ENCODE measurements at regions not wholly inside any gene's neighbourhood (a gene's known extent, or its start where the extent isn't known, plus 50 kb on each side); places are given as distances from the start of the nearest gene placed in this dataset.

GRCh38 chr6:145368075-145368474 is 367.2 kb downstream of the EPM2A start:
- Mint-ChIP-seq H3K27ac (ENCODE audit: unreplicated experiment) (no peak overlapping the region), H3K4me3 (ENCODE audit: unreplicated experiment) (no peak overlapping the region), H3K36me3 (ENCODE audit: low read depth, unreplicated experiment) (no peaks in the 10 kb centered on the region), H3K4me1 (ENCODE audit: unreplicated experiment) (no peaks in the 10 kb centered on the region), H3K27me3 (ENCODE audit: unreplicated experiment) (no peaks in the 10 kb centered on the region), H3K9me3 (ENCODE audit: unreplicated experiment) (no peaks in the 10 kb centered on the region)
- TF ChIP-seq CTCF (IDR thresholded peaks at IDR 0.05; ENCODE audit: unreplicated experiment), result no peak
- no peak for DNase-seq (ENCODE audit: low spot score)

GRCh38 chr6:145370559-145370958 is 364.8 kb downstream of the EPM2A start:
- Mint-ChIP-seq H3K9me3 (ENCODE audit: unreplicated experiment) (no peaks in the 10 kb centered on the region), H3K27me3 (ENCODE audit: unreplicated experiment) (no peaks in the 10 kb centered on the region), H3K4me3 (ENCODE audit: unreplicated experiment) (no peak overlapping the region), H3K36me3 (ENCODE audit: low read depth, unreplicated experiment) (no peaks in the 10 kb centered on the region), H3K4me1 (ENCODE audit: unreplicated experiment) (no peaks in the 10 kb centered on the region), H3K27ac (ENCODE audit: unreplicated experiment) (no peak overlapping the region)
- no peak for TF ChIP-seq CTCF (IDR thresholded peaks at IDR 0.05; ENCODE audit: unreplicated experiment)
- no peak for DNase-seq (ENCODE audit: low spot score)

DNA sequence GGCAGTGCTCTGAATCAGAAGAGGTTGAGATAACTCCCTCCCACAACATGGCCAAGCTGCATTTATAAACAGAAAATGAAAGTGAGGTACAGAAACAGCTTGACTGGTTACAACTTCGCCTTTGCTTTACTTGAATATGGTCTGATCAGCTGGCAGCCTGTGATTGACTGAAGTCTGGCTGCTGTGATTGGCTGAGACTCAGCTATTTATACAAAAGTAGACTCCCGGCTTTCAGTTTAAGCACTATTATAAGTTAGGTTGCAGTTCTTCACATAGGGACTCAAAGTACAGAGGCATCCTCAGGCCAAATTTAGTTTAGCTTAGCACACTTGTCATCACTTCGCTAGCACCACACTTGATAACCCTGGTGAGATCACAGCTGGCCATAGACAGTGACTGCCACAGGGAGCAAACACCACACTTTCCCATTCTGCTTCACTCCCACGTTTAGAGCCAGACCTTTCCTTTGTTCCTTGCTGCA is 362.6 kb downstream of the EPM2A start:
- H3K27me3 Mint-ChIP-seq (ENCODE audit: unreplicated experiment), result peaks cover 1% of the 10 kb centered on the region
- peaks cover 3% of the 10 kb centered on the region for H3K36me3 Mint-ChIP-seq (ENCODE audit: low read depth, unreplicated experiment)
- H3K4me3 Mint-ChIP-seq (ENCODE audit: unreplicated experiment), result no peak overlapping the region
- no peak overlapping the region for H3K27ac Mint-ChIP-seq (ENCODE audit: unreplicated experiment)
- peaks cover 5% of the 10 kb centered on the region for H3K9me3 Mint-ChIP-seq (ENCODE audit: unreplicated experiment)
- no peaks in the 10 kb centered on the region for H3K4me1 Mint-ChIP-seq (ENCODE audit: unreplicated experiment)
- no peak for DNase-seq (ENCODE audit: low spot score)
- no peak for TF ChIP-seq CTCF (IDR thresholded peaks at IDR 0.05; ENCODE audit: unreplicated experiment)

- Mint-ChIP-seq H3K27ac (ENCODE audit: unreplicated experiment) (no peak overlapping the region), H3K27me3 (ENCODE audit: unreplicated experiment) (peaks cover 1% of the 10 kb centered on the region), H3K4me3 (ENCODE audit: unreplicated experiment) (no peak overlapping the region), H3K36me3 (ENCODE audit: low read depth, unreplicated experiment) (peaks cover 3% of the 10 kb centered on the region), H3K4me1 (ENCODE audit: unreplicated experiment) (no peaks in the 10 kb centered on the region), H3K9me3 (ENCODE audit: unreplicated experiment) (peaks cover 6% of the 10 kb centered on the region)
- DNase-seq (ENCODE audit: low spot score), result no peak
- TF ChIP-seq CTCF (IDR thresholded peaks at IDR 0.05; ENCODE audit: unreplicated experiment), result no peak
These were observed 361.5 kb downstream of the EPM2A start for GRCh38 chr6:145373826-145374225.

DNA sequence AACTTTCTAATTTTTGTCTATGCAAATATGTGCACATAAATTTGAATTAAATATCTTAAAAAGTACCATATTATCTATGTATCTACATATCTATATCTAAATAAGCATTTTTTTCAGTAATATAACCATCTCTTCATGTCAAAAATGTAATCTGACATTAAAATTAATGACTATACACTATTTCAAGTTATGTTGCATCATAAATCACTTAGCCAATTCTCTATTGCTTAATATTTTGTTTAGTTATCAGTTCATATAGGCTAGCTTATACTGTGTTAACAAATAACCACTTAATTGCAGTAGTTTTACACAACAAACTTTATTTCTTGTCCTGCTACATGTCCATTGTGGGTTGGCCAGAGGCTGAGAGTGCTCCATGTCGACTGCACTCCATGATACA is 360.8 kb downstream of the EPM2A start:
- Mint-ChIP-seq H3K4me3 (ENCODE audit: unreplicated experiment) (no peak overlapping the region), H3K27ac (ENCODE audit: unreplicated experiment) (no peak overlapping the region), H3K4me1 (ENCODE audit: unreplicated experiment) (no peaks in the 10 kb centered on the region), H3K9me3 (ENCODE audit: unreplicated experiment) (peaks cover 6% of the 10 kb centered on the region), H3K36me3 (ENCODE audit: low read depth, unreplicated experiment) (peaks cover 3% of the 10 kb centered on the region), H3K27me3 (ENCODE audit: unreplicated experiment) (peaks cover 1% of the 10 kb centered on the region)
- no peak for TF ChIP-seq CTCF (IDR thresholded peaks at IDR 0.05; ENCODE audit: unreplicated experiment)
- DNase-seq (ENCODE audit: low spot score), result no peak

All from endothelial cell (in vitro differentiated cells).